SIG-M5 treated with dmso at 0.1 percent for 504 hours (cell line): ENCODE measurements at regions not wholly inside any gene's neighbourhood (a gene's known extent, or its start where the extent isn't known, plus 50 kb on each side); places are given as distances from the start of the nearest gene placed in this dataset.

Experiments
- DNase-seq: peaks from one replicate; lab custom pipeline; 2025; ENCODE audit not compliant: unreplicated experiment; lab: John Stamatoyannopoulos, UW

GRCh38 chr16:87074641-87075318 lies 242.4 kb downstream of the C16orf95 start:
- no peak for DNase-seq

- DNase-seq: no peak
Measured at GRCh38 chr16:87075319-87075860, 241.8 kb downstream of the C16orf95 start.

GRCh38 chr16:87076331-87076949 lies 240.8 kb downstream of the C16orf95 start:
- DNase-seq: no peak

GRCh38 chr16:87076950-87077749 lies 240.0 kb downstream of the C16orf95 start:
- DNase-seq: peak; percentile 52

- no peak for DNase-seq
Measured at GRCh38 chr16:87077750-87078127, 239.5 kb downstream of the C16orf95 start.

- DNase-seq: no peak
Measured at GRCh38 chr16:87080571-87081167, 236.5 kb downstream of the C16orf95 start.

GRCh38 chr16:87085441-87085840 lies 231.8 kb downstream of the C16orf95 start:
- DNase-seq: no peak

- DNase-seq: no peak
Measured at GRCh38 chr16:87086156-87086555, 231.0 kb downstream of the C16orf95 start.

- no peak for DNase-seq
Measured at GRCh38 chr16:87086575-87086974, 230.6 kb downstream of the C16orf95 start.

- no peak for DNase-seq
Measured at GRCh38 chr16:87092958-87093357, 224.2 kb downstream of the C16orf95 start.

- no peak for DNase-seq
Measured at GRCh38 chr16:87093804-87094555, 223.2 kb downstream of the C16orf95 start.

- DNase-seq: no peak
Measured at GRCh38 chr16:87094556-87094865, 222.7 kb downstream of the C16orf95 start.

- DNase-seq: no peak
Measured at GRCh38 chr16:87095271-87095670, 221.9 kb downstream of the C16orf95 start.

- no peak for DNase-seq
Measured at GRCh38 chr16:87096746-87097333, 220.4 kb downstream of the C16orf95 start.

- no peak for DNase-seq
Measured at GRCh38 chr16:87098361-87098760, 218.8 kb downstream of the C16orf95 start.

- DNase-seq: no peak
Measured at GRCh38 chr16:87098976-87099720, 218.0 kb downstream of the C16orf95 start.

- DNase-seq: no peak
Measured at GRCh38 chr16:87100306-87101058, 216.7 kb downstream of the C16orf95 start.

- DNase-seq: no peak
Measured at GRCh38 chr16:87101903-87102302, 215.3 kb downstream of the C16orf95 start.

- no peak for DNase-seq
Measured at GRCh38 chr16:87107201-87107600, 210.0 kb downstream of the C16orf95 start.
